GM21529 (cell line): ENCODE measurements at regions not wholly inside any gene's neighbourhood (a gene's known extent, or its start where the extent isn't known, plus 50 kb on each side); places are given as distances from the start of the nearest gene placed in this dataset.

Experiments used
- ATAC-seq: cut with Tn5 transposase; IDR thresholded peaks from one replicate; pipeline ENCODE4 v1.9.1; 2021; ENCODE audit not compliant: unreplicated experiment

GRCh38 chr2:122156176-122156890 is 400.9 kb downstream of the TSN start:
- no peak for ATAC-seq

GRCh38 chr2:122157158-122157557 is 401.7 kb downstream of the TSN start:
- no peak for ATAC-seq

- no peak for ATAC-seq
Observed at GRCh38 chr2:122163617-122164016, 408.2 kb downstream of the TSN start.

- no peak for ATAC-seq
Observed at GRCh38 chr2:122164964-122165363, 409.5 kb downstream of the TSN start.

GRCh38 chr2:122166820-122167219 is 411.4 kb downstream of the TSN start:
- no peak for ATAC-seq

- no peak for ATAC-seq
Observed at GRCh38 chr2:122167515-122167914, 412.1 kb downstream of the TSN start.

- no peak for ATAC-seq
Observed at GRCh38 chr2:122168799-122169198, 413.3 kb downstream of the TSN start.

- no peak for ATAC-seq
Observed at GRCh38 chr2:122172812-122173211, 417.4 kb downstream of the TSN start.

GRCh38 chr2:122174061-122174460 is 418.6 kb downstream of the TSN start:
- ATAC-seq: no peak

- no peak for ATAC-seq
Observed at GRCh38 chr2:122179492-122180165, 424.2 kb downstream of the TSN start.

- ATAC-seq: no peak
Observed at GRCh38 chr2:122180972-122181371, 425.5 kb downstream of the TSN start.

- no peak for ATAC-seq
Observed at GRCh38 chr2:122182616-122183355, 427.3 kb downstream of the TSN start.

GRCh38 chr2:122183890-122184289 is 428.4 kb downstream of the TSN start:
- no peak for ATAC-seq

- ATAC-seq: no peak
Observed at GRCh38 chr2:122186761-122187222, 431.3 kb downstream of the TSN start.

GRCh38 chr2:122191331-122191730 is 435.9 kb downstream of the TSN start:
- no peak for ATAC-seq

- ATAC-seq: no peak
Observed at GRCh38 chr2:122193622-122194021, 438.2 kb downstream of the TSN start.

- ATAC-seq: no peak
Observed at GRCh38 chr2:122194546-122194945, 439.1 kb downstream of the TSN start.

- no peak for ATAC-seq
Observed at GRCh38 chr2:122203523-122203922, 448.1 kb downstream of the TSN start.

GRCh38 chr2:122205641-122206040 is 450.2 kb downstream of the TSN start:
- ATAC-seq: no peak

- no peak for ATAC-seq
Observed at GRCh38 chr2:122206101-122206500, 450.6 kb downstream of the TSN start.

- ATAC-seq: no peak
Observed at GRCh38 chr2:122209377-122209776, 453.9 kb downstream of the TSN start.

GRCh38 chr2:122210065-122210464 is 454.6 kb downstream of the TSN start:
- no peak for ATAC-seq
